GM23338 (cell line): ENCODE measurements at regions not wholly inside any gene's neighbourhood (a gene's known extent, or its start where the extent isn't known, plus 50 kb on each side); places are given as distances from the start of the nearest gene placed in this dataset.

Source experiments
- EZH2phosphoT487 ChIP-seq: fragments of 200-600 bp; sonication (generic); IDR thresholded peaks from one replicate; pipeline ENCODE4 v1.8.1; 2018; ENCODE audit warnings: antibody characterized with exemption; ENCODE audit not compliant: unreplicated experiment
- POLR2AphosphoS5 ChIP-seq: IDR thresholded peaks from 2 replicates; pipeline ENCODE4 v1.6.1; 2016; ENCODE audit warnings: antibody characterized with exemption, low read depth
- TF ChIP-seq, protein P1 (sequence below), 2 experiments: fragments of 200-600 bp in 1 of 2; sonication (generic) in 1 of 2; conservative IDR thresholded peaks; 2 replicates each; pipeline versions ENCODE4 v1.5.1 to v1.6.1; 2016 to 2017; ENCODE audit warnings: antibody characterized with exemption in 2 of 2, low read depth in 2 of 2, mild to moderate bottlenecking in 2 of 2, moderate library complexity in 1 of 2

- TF ChIP-seq POLR2AphosphoS5: no peak
- TF ChIP-seq, protein P1, sequence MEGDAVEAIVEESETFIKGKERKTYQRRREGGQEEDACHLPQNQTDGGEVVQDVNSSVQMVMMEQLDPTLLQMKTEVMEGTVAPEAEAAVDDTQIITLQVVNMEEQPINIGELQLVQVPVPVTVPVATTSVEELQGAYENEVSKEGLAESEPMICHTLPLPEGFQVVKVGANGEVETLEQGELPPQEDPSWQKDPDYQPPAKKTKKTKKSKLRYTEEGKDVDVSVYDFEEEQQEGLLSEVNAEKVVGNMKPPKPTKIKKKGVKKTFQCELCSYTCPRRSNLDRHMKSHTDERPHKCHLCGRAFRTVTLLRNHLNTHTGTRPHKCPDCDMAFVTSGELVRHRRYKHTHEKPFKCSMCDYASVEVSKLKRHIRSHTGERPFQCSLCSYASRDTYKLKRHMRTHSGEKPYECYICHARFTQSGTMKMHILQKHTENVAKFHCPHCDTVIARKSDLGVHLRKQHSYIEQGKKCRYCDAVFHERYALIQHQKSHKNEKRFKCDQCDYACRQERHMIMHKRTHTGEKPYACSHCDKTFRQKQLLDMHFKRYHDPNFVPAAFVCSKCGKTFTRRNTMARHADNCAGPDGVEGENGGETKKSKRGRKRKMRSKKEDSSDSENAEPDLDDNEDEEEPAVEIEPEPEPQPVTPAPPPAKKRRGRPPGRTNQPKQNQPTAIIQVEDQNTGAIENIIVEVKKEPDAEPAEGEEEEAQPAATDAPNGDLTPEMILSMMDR (conservative IDR thresholded peaks at IDR 0.05; ENCODE audit: low read depth in 2 of 2): no peak
- no peak for TF ChIP-seq EZH2phosphoT487
These were observed 194.3 kb downstream of the MSX2 start for GRCh38 chr5:174918655-174919054.
